SU-DHL-6 (cell line): ENCODE measurements at regions not wholly inside any gene's neighbourhood (a gene's known extent, or its start where the extent isn't known, plus 50 kb on each side); places are given as distances from the start of the nearest gene placed in this dataset.
A peak's percentile ranks its signal among the peaks of the same experiment; 100 is the strongest.

Source experiments
- H2AFZ ChIP-seq: fragments of 200-600 bp; sonication (generic); 2 replicates; pipeline ENCODE4 v1.6.1; 2014; ENCODE audit warnings: low read depth, mild to moderate bottlenecking, moderate library complexity, mixed read lengths, antibody characterized with exemption, low read length; ENCODE audit not compliant: severe bottlenecking
- H3F3A ChIP-seq: fragments of 200-600 bp; shearing (Covaris generic); 2 replicates; pipeline ENCODE4 v1.6.0; 2016; ENCODE audit warnings: antibody characterized with exemption, mild to moderate bottlenecking; ENCODE audit not compliant: insufficient read depth
- H3K27ac ChIP-seq: fragments of 200-600 bp; sonication (generic); 2 replicates; pipeline ENCODE4 v1.5.1; 2016; ENCODE audit warnings: low read depth, mild to moderate bottlenecking, low read length, moderate library complexity, mixed read lengths
- H3K27me3 ChIP-seq: fragments of 200-600 bp; sonication (generic), shearing (Covaris generic); 2 replicates; pipeline ENCODE4 v1.6.0; 2014; ENCODE audit warnings: mild to moderate bottlenecking, low read length
- H3K36me3 ChIP-seq: fragments of 200-600 bp; sonication (generic); 2 replicates; pipeline ENCODE4 v1.6.1; 2014; ENCODE audit warnings: mild to moderate bottlenecking, low read length, mixed read lengths
- H3K4me2 ChIP-seq: fragments of 300-600, 200-600 bp; shearing (Covaris generic), sonication (generic); 2 replicates; pipeline ENCODE4 v1.6.0; 2014; ENCODE audit warnings: low read length, low read depth, mild to moderate bottlenecking; ENCODE audit not compliant: poor library complexity, severe bottlenecking
- H3K4me3 ChIP-seq: fragments of 200-600 bp; sonication (generic); 2 replicates; pipeline ENCODE4 v1.5.1; 2014; ENCODE audit warnings: antibody characterized with exemption, low read length, mild to moderate bottlenecking, mixed read lengths; ENCODE audit not compliant: insufficient read depth, poor library complexity, severe bottlenecking
- H3K79me2 ChIP-seq: fragments of 200-600 bp; sonication (generic); 2 replicates; pipeline ENCODE4 v1.6.1; 2014; ENCODE audit warnings: mild to moderate bottlenecking, low read length, moderate library complexity; ENCODE audit not compliant: insufficient read depth
- H3K9ac ChIP-seq: fragments of 200-600 bp; sonication (generic); 2 replicates; pipeline ENCODE4 v1.7.0; 2014; ENCODE audit warnings: mild to moderate bottlenecking, low read length
- H3K9me2 ChIP-seq: fragments of 200-600 bp; sonication (generic); replicated peaks from 2 replicates; pipeline ENCODE4 v1.6.1; 2014; ENCODE audit warnings: low read length; ENCODE audit not compliant: insufficient read depth
- H3K9me3 ChIP-seq: fragments of 200-600 bp; sonication (generic); 2 replicates; pipeline ENCODE4 v1.6.1; 2014; ENCODE audit warnings: low read length, mixed read lengths; ENCODE audit not compliant: insufficient read depth
- H4K20me1 ChIP-seq: fragments of 200-600 bp; sonication (generic); 2 replicates; pipeline ENCODE4 v1.6.1; 2014; ENCODE audit warnings: low read depth, mild to moderate bottlenecking, antibody characterized with exemption, low read length, moderate library complexity, mixed read lengths
- CTCF ChIP-seq: fragments of 200-600 bp; sonication (generic); IDR thresholded peaks from one replicate; pipeline ENCODE4 v1.5.1; 2017; ENCODE audit warnings: antibody characterized with exemption, mild to moderate bottlenecking, low read length, moderate library complexity; ENCODE audit not compliant: insufficient read depth, poor library complexity, severe bottlenecking
- EZH2phosphoT487 ChIP-seq: fragments of 200-600 bp; sonication (generic), shearing (Covaris generic); conservative IDR thresholded peaks from 2 replicates; pipeline ENCODE4 v1.6.1; 2018; ENCODE audit warnings: mild to moderate bottlenecking, antibody characterized with exemption, low read length, moderate library complexity, mixed read lengths

DNA sequence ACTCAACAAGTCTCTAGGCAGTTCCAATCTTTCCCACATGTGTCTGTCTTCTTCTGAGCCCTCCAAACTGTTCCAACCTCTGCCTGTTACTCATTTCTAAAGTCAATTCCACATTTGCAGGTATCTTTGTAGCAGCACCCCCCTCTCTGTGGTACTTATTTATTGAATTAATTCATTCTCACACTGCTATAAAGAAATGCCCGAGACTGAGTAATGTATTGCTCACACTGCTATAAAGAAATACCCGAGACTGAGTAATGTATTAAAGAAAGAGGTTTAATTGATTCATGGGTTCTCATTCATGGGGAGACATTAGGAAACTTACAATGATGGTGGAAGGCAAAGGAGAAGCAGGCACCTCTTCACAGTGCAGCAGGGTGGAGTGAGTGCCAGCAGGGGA lies 1413.8 kb downstream of the SI start:
- Histone ChIP-seq H3F3A (no peaks in the 10 kb centered on the region), H3K27ac (no peak overlapping the region), H3K79me2 (no peaks in the 10 kb centered on the region), H3K27me3 (no peaks in the 10 kb centered on the region), H3K4me3 (no peak overlapping the region), H3K9ac (no peak overlapping the region), H2AFZ (peak overlapping the region; percentile 46), H4K20me1 (no peaks in the 10 kb centered on the region), H3K36me3 (no peaks in the 10 kb centered on the region), H3K9me3 (no peaks in the 10 kb centered on the region), H3K9me2 (no peaks in the 10 kb centered on the region), H3K4me2 (no peak overlapping the region)
- TF ChIP-seq CTCF: no peak
- no peak for TF ChIP-seq EZH2phosphoT487

DNA sequence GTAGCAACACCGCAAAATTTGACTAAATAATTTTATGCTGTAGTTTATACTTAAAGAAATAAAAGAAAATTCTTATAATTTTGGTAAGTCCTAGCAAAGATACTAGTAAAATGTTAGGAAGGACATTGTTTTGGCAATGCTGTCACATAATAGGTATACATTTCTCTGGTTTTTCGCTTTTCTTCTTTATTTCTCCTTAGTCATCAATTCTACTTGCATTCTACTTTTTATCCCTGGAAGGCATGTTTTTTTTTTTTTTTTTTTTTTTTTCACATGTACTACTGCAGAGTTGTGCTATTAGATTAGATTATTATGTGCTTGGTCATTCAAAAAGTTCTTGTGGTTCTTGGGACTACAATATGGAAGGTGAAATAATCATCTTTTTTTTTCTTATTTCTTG lies 1421.2 kb downstream of the SI start:
- no peaks in the 10 kb centered on the region for H3F3A ChIP-seq
- no peaks in the 10 kb centered on the region for H3K79me2 ChIP-seq
- H3K4me3 ChIP-seq: no peak overlapping the region
- TF ChIP-seq EZH2phosphoT487 (no peak), CTCF (no peak)
- no peaks in the 10 kb centered on the region; the same call in 1 of the 2 replicates for H3K9me3 ChIP-seq
- no peak overlapping the region for H2AFZ ChIP-seq
- H3K27me3 ChIP-seq: no peaks in the 10 kb centered on the region
- H3K4me2 ChIP-seq: no peak overlapping the region
- no peak overlapping the region for H3K27ac ChIP-seq
- no peaks in the 10 kb centered on the region for H4K20me1 ChIP-seq
- no peak overlapping the region for H3K9ac ChIP-seq
- H3K9me2 ChIP-seq: no peaks in the 10 kb centered on the region
- H3K36me3 ChIP-seq: no peaks in the 10 kb centered on the region

DNA sequence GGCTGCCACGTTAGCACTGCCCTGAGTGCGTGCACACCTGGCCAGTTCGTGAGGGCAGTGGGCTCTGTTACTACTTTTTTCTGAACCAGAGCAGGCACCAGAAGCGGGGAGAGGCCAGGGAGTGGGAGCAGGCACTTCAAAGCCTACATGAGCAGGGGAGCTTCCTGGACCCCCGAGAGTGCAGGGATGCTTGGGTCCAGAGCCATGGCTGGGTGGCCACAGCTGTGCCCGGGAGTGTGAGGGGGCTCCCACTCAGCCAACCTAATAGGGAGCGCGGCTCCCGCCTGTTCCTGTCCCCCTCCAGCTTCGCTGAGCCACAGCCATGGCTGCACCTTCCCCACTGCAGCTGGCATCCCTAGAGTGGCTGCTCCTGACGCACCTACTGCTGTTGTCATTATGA lies 1423.3 kb downstream of the SI start:
- H3K27me3 ChIP-seq: no peaks in the 10 kb centered on the region
- H3K36me3 ChIP-seq: no peaks in the 10 kb centered on the region
- H3K9me2 ChIP-seq: no peaks in the 10 kb centered on the region
- no peaks in the 10 kb centered on the region for H4K20me1 ChIP-seq
- no peak overlapping the region for H3K4me3 ChIP-seq
- H3F3A ChIP-seq: no peaks in the 10 kb centered on the region
- no peaks in the 10 kb centered on the region for H3K79me2 ChIP-seq
- no peak overlapping the region for H3K27ac ChIP-seq
- TF ChIP-seq CTCF (no peak), EZH2phosphoT487 (no peak)
- no peak overlapping the region for H2AFZ ChIP-seq
- H3K9me3 ChIP-seq: no peaks in the 10 kb centered on the region; the same call in 1 of the 2 replicates
- H3K9ac ChIP-seq: no peak overlapping the region
- no peak overlapping the region for H3K4me2 ChIP-seq

DNA sequence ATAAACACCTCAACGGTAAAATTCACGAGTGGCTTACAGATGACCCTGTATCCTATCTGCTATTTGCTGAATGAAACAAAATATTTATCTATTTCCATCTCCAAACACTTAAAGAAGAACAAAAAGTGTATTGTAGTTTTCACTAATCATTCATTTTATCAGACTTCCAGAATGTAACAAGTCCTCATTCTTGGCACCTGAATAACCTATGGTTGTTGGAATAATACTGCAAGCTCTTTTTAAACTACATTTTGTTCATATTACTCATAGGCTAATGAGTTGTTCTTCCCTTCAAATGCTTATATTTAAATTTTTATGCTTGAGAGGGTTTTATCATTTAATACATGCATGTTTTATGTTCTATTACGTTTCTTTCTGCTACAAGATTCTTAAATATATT lies 1434.1 kb downstream of the SI start:
- TF ChIP-seq EZH2phosphoT487 (no peak), CTCF (no peak)
- H2AFZ ChIP-seq: peak overlapping the region; percentile 67
- no peaks in the 10 kb centered on the region for H3K9me2 ChIP-seq
- H3K4me3 ChIP-seq: no peak overlapping the region
- H3F3A ChIP-seq: no peaks in the 10 kb centered on the region
- H3K9ac ChIP-seq: no peak overlapping the region
- H3K36me3 ChIP-seq: no peaks in the 10 kb centered on the region
- no peaks in the 10 kb centered on the region for H3K79me2 ChIP-seq
- H3K27ac ChIP-seq: no peak overlapping the region
- H3K27me3 ChIP-seq: no peaks in the 10 kb centered on the region
- H3K9me3 ChIP-seq: no peaks in the 10 kb centered on the region; the same call in 1 of the 2 replicates
- no peak overlapping the region for H3K4me2 ChIP-seq
- H4K20me1 ChIP-seq: no peaks in the 10 kb centered on the region
